Suprapubic skin (tissue), 4 donors: ENCODE measurements at regions not wholly inside any gene's neighbourhood (a gene's known extent, or its start where the extent isn't known, plus 50 kb on each side); places are given as distances from the start of the nearest gene placed in this dataset.

Experiments used
- DNase-seq, 2 donors: peaks; one replicate each; pipeline ENCODE4 v3.0.0-alpha.2; 2019; ENCODE audit warnings: low spot score in 2 of 2
- H3K27ac ChIP-seq: fragments of 200-600 bp; sonication (generic); one replicate; pipeline ENCODE4 v1.5.1; 2019
- H3K27me3 ChIP-seq: fragments of 200-600 bp; sonication (generic); one replicate; pipeline ENCODE4 v1.5.1; 2019
- H3K36me3 ChIP-seq: fragments of 200-600 bp; sonication (generic); one replicate; pipeline ENCODE4 v1.5.1; 2019
- H3K4me1 ChIP-seq: fragments of 200-600 bp; sonication (generic); one replicate; pipeline ENCODE4 v1.5.1; 2019
- H3K4me3 ChIP-seq: fragments of 200-600 bp; sonication (generic); one replicate; pipeline ENCODE4 v1.5.1; 2019; ENCODE audit warnings: mild to moderate bottlenecking
- H3K9me3 ChIP-seq: fragments of 200-600 bp; sonication (generic); one replicate; pipeline ENCODE4 v1.5.1; 2019
- CTCF ChIP-seq, 2 donors: fragments of 200-600 bp in 1 of 2; fragments of 450-650 bp in 1 of 2; sonication (generic) in 1 of 2; IDR thresholded peaks; one replicate each; pipeline ENCODE4 v1.5.1; 2016 to 2019; ENCODE audit warnings: antibody characterized with exemption in 2 of 2, mild to moderate bottlenecking in 1 of 2, moderate library complexity in 1 of 2
- EP300 ChIP-seq: sonication (generic); formaldehyde crosslinking; IDR thresholded peaks from one replicate; pipeline ENCODE4 v1.6.1; 2017; ENCODE audit warnings: antibody characterized with exemption
- POLR2A ChIP-seq, 2 donors: fragments of 450-650 bp; IDR thresholded peaks; one replicate each; pipeline ENCODE4 v1.6.1; 2017; ENCODE audit warnings: antibody characterized with exemption in 2 of 2, mild to moderate bottlenecking in 2 of 2, moderate library complexity in 2 of 2
- POLR2AphosphoS5 ChIP-seq, 3 donors: sonication (generic); formaldehyde crosslinking; IDR thresholded peaks; one replicate each; pipeline ENCODE4 v1.6.1; 2017; ENCODE audit warnings: antibody characterized with exemption in 3 of 3
- WGBS: methylation state at CpG from one replicate; pipeline ENCODE4 v1.1.5; 2018; 5-methylcytosine and 5-hydroxymethylcytosine counted together

DNA sequence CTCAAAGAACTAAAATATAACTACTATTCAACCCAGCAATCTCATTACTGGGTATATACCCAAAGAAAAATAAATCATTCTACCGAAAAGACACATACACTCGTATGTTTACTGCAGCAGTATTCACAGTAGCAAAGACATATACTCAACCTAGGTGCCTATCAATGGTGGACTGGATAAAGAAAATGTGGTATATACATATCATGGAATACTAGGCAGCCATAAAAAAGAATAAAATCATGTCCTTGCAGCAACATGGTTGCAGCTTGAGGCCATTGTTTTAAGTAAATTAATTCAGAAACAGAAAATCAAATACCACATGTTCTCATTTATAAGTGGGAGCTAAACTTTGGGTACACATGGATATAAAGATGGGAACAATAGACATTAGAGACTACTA lies 266.2 kb upstream of the POU3F1 start:
- TF ChIP-seq POLR2AphosphoS5 (IDR thresholded peaks at IDR 0.05) (no peak), EP300 (no peak), POLR2A (IDR thresholded peaks at IDR 0.05) (no peak), CTCF (IDR thresholded peaks at IDR 0.05) (no peak)
- Histone ChIP-seq H3K27me3 (peaks cover 13% of the 10 kb centered on the region), H3K4me1 (peaks cover 3% of the 10 kb centered on the region), H3K9me3 (no peaks in the 10 kb centered on the region), H3K36me3 (no peaks in the 10 kb centered on the region), H3K27ac (no peak overlapping the region), H3K4me3 (no peak overlapping the region)
- no peak for DNase-seq
- 94% methylated on average over 2 of the region's 2 CpGs for WGBS

GRCh38 chr1:38310079-38310478 lies 263.5 kb upstream of the POU3F1 start:
- Histone ChIP-seq H3K27ac (no peak overlapping the region), H3K4me3 (no peak overlapping the region), H3K36me3 (no peaks in the 10 kb centered on the region), H3K27me3 (peaks cover 13% of the 10 kb centered on the region), H3K4me1 (peaks cover 3% of the 10 kb centered on the region), H3K9me3 (no peaks in the 10 kb centered on the region)
- no peak for TF ChIP-seq POLR2A (IDR thresholded peaks at IDR 0.05)
- TF ChIP-seq POLR2AphosphoS5 (IDR thresholded peaks at IDR 0.05): no peak
- TF ChIP-seq CTCF (IDR thresholded peaks at IDR 0.05): no peak
- TF ChIP-seq EP300: no peak
- no peak for DNase-seq
- 64% methylated on average over 1 of the region's 1 CpG for WGBS

DNA sequence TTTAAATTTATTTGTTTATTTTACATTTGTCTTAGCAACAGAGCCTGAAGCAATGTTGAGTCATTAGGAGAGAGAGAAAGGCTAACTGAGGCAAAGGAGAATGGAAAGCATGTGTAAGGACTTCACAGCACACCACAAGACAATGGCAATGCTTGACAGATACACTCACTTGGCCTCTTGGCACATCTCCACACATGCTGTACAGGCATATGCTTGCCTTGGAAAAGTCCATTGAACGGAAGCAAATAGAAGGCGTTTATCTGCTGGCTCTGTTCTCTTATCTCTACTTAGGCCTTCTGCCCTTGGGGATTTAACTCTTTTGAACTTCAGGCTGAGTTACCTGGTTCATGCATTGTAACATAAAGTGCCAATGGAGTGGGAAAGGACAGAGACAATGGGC lies 262.2 kb upstream of the POU3F1 start:
- H3K4me3 ChIP-seq: no peak overlapping the region
- H3K27ac ChIP-seq: no peak overlapping the region
- H3K36me3 ChIP-seq: no peaks in the 10 kb centered on the region
- no peaks in the 10 kb centered on the region for H3K9me3 ChIP-seq
- DNase-seq: no peak
- H3K4me1 ChIP-seq: peaks cover 3% of the 10 kb centered on the region
- 21% methylated on average over 2 of the region's 2 CpGs for WGBS
- H3K27me3 ChIP-seq: peaks cover 11% of the 10 kb centered on the region
- no peak for TF ChIP-seq CTCF (IDR thresholded peaks at IDR 0.05)
- TF ChIP-seq POLR2AphosphoS5 (IDR thresholded peaks at IDR 0.05): no peak
- no peak for TF ChIP-seq POLR2A (IDR thresholded peaks at IDR 0.05)
- no peak for TF ChIP-seq EP300

- no peak overlapping the region for H3K27ac ChIP-seq
- H3K9me3 ChIP-seq: no peaks in the 10 kb centered on the region
- H3K4me3 ChIP-seq: no peak overlapping the region
- no peak for DNase-seq
- peaks cover 3% of the 10 kb centered on the region for H3K4me1 ChIP-seq
- 95% methylated on average over 1 of the region's 1 CpG for WGBS
- no peak for TF ChIP-seq POLR2A (IDR thresholded peaks at IDR 0.05)
- TF ChIP-seq POLR2AphosphoS5 (IDR thresholded peaks at IDR 0.05): no peak
- no peak for TF ChIP-seq EP300
- TF ChIP-seq CTCF (IDR thresholded peaks at IDR 0.05): no peak
- H3K27me3 ChIP-seq: peaks cover 9% of the 10 kb centered on the region
- H3K36me3 ChIP-seq: no peaks in the 10 kb centered on the region
These were observed 259.1 kb upstream of the POU3F1 start for GRCh38 chr1:38305666-38306065.

DNA sequence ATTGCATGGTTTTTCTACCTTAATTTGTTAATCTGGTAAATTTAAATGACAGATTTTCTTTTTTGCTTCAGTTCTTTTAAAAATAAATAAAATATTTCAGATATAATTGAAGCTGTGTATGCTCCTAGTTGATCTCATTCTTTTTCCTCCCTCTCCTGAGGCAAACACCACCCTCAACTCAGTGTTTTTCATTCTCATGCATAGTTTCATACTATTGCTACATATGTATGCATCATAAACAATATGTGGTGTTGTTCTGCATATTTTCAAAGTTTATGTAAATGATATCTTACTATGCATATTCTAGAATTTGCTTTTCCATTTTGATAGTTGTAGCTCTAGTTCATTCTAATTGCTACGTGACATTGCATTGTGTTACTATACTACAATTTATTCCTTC lies 257.2 kb upstream of the POU3F1 start:
- H3K27ac ChIP-seq: no peak overlapping the region
- peaks cover 4% of the 10 kb centered on the region for H3K27me3 ChIP-seq
- no peak for TF ChIP-seq POLR2A (IDR thresholded peaks at IDR 0.05)
- TF ChIP-seq EP300: no peak
- TF ChIP-seq POLR2AphosphoS5 (IDR thresholded peaks at IDR 0.05): no peak
- TF ChIP-seq CTCF (IDR thresholded peaks at IDR 0.05): no peak
- H3K9me3 ChIP-seq: no peaks in the 10 kb centered on the region
- no peaks in the 10 kb centered on the region for H3K36me3 ChIP-seq
- whole genome bisulfite sequencing: 80% methylated on average over 1 of the region's 1 CpG
- H3K4me3 ChIP-seq: no peak overlapping the region
- H3K4me1 ChIP-seq: peaks cover 3% of the 10 kb centered on the region
- DNase-seq: no peak
